GM12865 (cell line): ENCODE measurements at regions not wholly inside any gene's neighbourhood (a gene's known extent, or its start where the extent isn't known, plus 50 kb on each side); places are given as distances from the start of the nearest gene placed in this dataset.

Experiments used
- DNase-seq: peaks from one replicate; pipeline ENCODE4 v3.0.0; 2010; ENCODE audit warnings: low read depth
- H3K4me3 ChIP-seq: 2 replicates; pipeline ENCODE4 v1.5.1; 2011; ENCODE audit warnings: mild to moderate bottlenecking, low read depth, low read length, control low read depth
- CTCF ChIP-seq: IDR thresholded peaks from 2 replicates; pipeline ENCODE4 v1.5.1; 2011; ENCODE audit warnings: low read length, control low read depth, low read depth, inconsistent platforms; ENCODE audit not compliant: insufficient read depth; ENCODE audit errors: missing control alignments

GRCh38 chr11:106379712-106380111 is 302.2 kb downstream of the AASDHPPT start:
- no peak overlapping the region for H3K4me3 ChIP-seq
- DNase-seq, result no peak
- TF ChIP-seq CTCF, result no peak

GRCh38 chr11:106381895-106382294 is 304.4 kb downstream of the AASDHPPT start:
- TF ChIP-seq CTCF, result no peak
- no peak overlapping the region for H3K4me3 ChIP-seq
- no peak for DNase-seq

GRCh38 chr11:106384429-106384828 is 307.0 kb downstream of the AASDHPPT start:
- TF ChIP-seq CTCF, result no peak
- H3K4me3 ChIP-seq, result no peak overlapping the region
- DNase-seq, result no peak

GRCh38 chr11:106386519-106386918 is 309.1 kb downstream of the AASDHPPT start:
- no peak for TF ChIP-seq CTCF
- DNase-seq, result no peak
- no peak overlapping the region for H3K4me3 ChIP-seq

- TF ChIP-seq CTCF, result no peak
- no peak for DNase-seq
- no peak overlapping the region for H3K4me3 ChIP-seq
Observed at GRCh38 chr11:106389101-106389500, 311.6 kb downstream of the AASDHPPT start.

- H3K4me3 ChIP-seq, result no peak overlapping the region
- no peak for DNase-seq
- TF ChIP-seq CTCF, result no peak
Observed at GRCh38 chr11:106390078-106390477, 312.6 kb downstream of the AASDHPPT start.

GRCh38 chr11:106391771-106392420 is 314.4 kb downstream of the AASDHPPT start:
- H3K4me3 ChIP-seq, result no peak overlapping the region
- TF ChIP-seq CTCF, result no peak
- no peak for DNase-seq
